ENCODE measurements at regions not wholly inside any gene's neighbourhood (a gene's known extent, or its start where the extent isn't known, plus 50 kb on each side); places are given as distances from the start of the nearest gene placed in this dataset.
A peak's percentile ranks its signal among the peaks of the same experiment; 100 is the strongest.
"Not testable (repeated sequence)": the region's sequence is repeated elsewhere in the genome, so short reads cannot be mapped to it uniquely, and the experiment has no call there.

DNA sequence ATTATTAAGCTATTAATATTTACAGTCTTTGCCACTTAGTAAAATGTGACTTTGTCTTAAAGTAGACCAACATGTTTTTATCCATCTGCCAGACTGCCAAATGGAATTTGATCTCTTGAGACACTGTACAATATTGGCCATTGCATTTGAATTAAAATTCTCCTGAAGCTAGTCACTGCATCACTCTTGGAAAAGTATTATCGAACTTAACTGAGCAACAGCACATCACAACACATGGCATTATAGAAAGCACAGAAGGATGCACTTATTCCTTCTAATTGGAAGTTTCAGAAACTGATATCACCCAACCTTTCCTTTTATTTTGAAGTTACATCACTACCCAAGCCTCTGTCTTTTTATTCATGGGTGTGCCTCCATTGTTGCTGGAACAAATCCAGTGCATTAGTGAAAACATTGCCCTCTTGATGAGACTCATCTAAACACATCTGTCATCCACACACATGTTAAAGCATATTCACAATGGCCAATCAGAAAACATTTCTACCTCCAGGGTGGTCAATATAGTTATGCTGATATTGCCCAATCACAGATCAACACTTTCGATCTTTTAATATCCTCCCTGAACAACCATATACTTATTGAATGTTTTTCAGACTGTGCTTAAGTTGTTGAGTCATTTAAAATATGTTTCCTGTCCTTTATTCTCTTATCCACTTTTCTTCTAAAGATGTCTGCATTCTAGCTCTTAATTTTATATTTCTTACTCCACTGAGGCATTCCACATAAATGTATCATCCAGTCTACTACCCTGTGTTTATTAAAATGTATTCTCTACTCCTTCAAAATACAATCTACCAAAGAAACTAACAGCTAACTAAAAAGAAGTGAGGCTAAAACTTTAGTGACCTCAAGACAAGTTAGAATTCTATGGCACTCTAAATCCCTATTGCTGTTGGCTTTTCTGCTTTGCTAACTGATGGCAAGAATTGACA, 535.0 kb downstream of the RFPL4B start:
- ATAC-seq = no peak
- no peak for DNase-seq (ENCODE audit: low spot score)
- intact Hi-C loops (cut with DNase I) = no loop called here

DNA sequence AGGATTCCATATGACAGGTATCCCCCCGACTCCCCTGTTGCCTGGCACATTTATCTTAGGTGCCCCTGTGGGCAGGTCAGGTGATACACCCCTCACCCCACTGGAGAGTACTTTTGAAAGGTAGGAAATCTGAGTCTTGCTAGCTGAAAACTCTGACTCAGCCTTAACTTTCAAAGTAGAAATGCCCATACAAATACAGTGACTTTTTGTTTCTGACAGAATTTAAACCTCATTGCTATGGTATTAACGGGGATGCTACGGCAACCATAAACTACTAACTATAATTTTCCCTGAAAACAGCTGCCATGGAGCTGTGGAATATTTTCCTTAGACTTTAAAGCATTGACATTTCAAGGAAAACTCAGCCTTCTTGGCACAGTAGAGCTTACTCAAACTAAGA, 536.0 kb downstream of the RFPL4B start:
- DNase-seq (ENCODE audit: low spot score) = no peak
- intact Hi-C loops (cut with DNase I) = no loop called here
- no peak for ATAC-seq

DNA sequence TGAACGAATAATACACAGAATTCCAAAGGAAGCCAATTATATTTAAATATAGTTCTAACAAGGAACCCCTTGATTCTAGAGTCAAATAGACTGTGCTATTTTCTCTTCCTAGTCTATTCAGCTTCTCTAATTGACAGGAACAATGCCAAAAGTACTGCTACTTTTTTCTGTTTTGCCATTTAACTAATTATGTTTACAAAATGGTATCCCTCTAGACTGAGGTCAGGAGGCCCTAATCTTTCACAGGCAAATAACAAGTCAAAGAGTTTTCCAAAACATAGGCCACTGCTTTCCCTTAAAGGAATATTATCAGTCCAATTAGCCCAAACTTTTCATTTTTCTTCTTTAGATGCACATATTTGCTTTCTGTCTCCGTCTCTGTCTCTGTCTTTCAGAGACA, 539.3 kb downstream of the RFPL4B start:
- ATAC-seq (peak; percentile 55), DNase-seq (ENCODE audit: low spot score) (no peak)
- intact Hi-C loops (cut with DNase I) = no loop called here

DNA sequence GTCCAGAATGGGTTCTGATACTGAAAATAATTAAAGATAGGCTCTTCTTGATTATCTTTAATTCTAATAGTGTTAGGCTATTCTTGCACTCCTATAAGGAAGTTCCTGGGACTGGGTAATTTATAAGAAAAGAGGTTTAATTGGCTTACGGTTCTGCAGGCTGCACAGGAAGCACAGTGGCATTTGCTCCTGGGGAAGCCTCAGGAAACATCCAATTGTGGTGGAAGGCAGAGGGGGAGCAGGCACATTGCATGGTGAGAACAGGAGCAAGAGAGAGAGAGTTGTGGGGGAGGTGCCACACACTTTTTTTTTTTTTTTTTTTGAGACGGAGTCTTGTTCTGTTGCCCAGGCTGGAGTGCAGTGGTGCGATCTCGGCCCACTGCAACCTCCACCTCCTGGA, 540.3 kb downstream of the RFPL4B start:
- ATAC-seq; intact Hi-C loops (cut with DNase I); DNase-seq (ENCODE audit: low spot score): not testable (repeated sequence)

DNA sequence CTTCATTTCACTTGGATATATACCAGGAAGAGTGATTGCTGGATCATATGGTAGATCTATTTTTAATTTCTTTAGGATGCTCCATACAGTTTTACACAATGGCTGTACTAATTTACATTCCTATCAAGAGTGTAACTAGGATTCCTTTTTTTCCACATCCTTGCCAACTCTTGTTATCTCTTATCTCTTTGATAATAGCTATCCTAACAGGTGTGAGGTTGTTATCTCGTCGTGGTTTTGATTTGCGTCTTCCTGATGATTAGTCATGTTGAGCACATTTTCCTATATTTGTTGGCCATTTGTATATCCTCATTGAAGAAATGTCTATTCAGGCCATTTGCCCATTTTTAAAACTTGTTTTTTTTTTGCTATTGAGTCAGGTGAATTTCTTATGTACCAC, 552.4 kb downstream of the RFPL4B start:
- ATAC-seq = no peak
- no peak for DNase-seq (ENCODE audit: low spot score)
- intact Hi-C loops (cut with DNase I) = no loop called here

DNA sequence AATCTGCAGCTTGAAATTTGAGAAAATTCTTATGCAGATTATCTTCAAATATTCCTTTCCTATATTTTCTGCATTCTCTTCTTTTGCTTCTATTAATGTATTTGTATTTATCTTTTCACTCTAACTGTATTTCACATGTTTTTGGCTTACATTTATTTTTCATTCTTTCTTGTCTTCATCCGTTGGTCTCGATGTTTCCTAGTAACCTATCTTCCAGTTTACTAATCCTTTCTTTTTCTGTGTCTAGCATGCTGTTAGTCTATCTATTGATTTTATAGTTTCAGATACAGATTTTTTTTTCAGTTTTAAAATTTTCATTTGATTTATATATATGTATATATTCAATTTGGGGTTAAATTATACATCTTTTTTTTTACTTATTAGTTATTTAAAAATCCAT, 556.2 kb downstream of the RFPL4B start:
- DNase-seq (ENCODE audit: low spot score) = no peak
- intact Hi-C loops (cut with DNase I) = no loop called here
- ATAC-seq = no peak

DNA sequence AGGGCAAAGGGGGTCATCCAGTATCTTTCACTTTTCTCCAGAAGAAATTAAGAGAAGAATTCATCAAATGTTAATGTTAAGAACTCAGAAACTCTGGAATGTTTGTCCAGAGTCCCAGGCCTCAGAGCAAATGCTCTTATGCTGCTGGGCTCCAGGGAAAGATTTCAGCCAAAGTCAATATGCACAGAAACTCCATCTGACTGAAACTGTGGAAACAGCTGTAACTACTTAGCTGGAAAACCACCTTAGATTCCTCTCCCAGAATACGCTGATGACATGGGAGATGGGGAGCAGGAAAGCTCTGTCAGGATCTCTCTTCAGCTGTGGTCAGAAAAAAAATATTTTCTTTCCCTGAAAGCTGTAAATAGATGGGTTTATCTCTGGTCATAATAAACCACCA, 559.6 kb downstream of the RFPL4B start:
- DNase-seq (ENCODE audit: low spot score) (no peak), ATAC-seq (peak; percentile 98)
- intact Hi-C loops (cut with DNase I) = no loop called here

DNA sequence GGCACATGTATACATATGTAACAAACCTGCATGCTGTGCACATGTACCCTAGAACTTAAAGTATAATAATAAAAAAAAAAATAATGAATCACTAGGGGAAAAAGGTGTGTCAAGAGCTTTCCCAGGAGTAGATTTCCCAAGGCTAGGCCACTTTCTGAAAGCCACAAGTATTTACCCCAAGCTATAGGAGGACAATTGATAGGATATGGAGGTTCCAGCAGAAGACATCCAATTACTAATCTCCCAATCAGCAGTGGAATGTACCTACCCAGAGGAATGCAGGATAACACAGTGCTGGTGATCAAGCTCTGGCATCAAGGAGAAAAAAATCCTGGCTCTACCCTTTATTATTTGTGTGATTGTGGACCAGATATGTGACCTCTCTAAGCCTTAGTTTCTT, 562.7 kb downstream of the RFPL4B start:
- no peak for ATAC-seq
- intact Hi-C loops (cut with DNase I) = no loop called here
- DNase-seq (ENCODE audit: low spot score) = no peak

DNA sequence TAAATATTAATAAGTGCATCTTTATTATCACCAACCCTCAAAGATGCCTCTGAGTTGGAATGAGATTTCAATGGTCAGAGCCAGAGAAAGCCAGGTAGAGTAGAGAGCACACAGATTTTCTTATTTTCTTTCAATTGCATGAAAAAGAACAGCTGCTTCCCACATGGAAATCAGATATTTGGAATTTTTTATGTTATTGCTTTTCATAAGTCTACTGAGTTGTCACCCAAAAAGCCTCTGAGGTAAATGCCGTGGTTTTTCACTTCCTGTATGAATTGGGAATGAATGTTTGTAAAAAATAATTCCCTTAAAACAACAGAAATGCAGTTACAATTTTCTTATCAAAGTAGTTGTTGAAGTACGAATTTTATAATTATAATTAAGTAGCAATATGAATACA, 563.1 kb downstream of the RFPL4B start:
- intact Hi-C loops (cut with DNase I) = no loop called here
- DNase-seq (ENCODE audit: low spot score) = no peak
- no peak for ATAC-seq

DNA sequence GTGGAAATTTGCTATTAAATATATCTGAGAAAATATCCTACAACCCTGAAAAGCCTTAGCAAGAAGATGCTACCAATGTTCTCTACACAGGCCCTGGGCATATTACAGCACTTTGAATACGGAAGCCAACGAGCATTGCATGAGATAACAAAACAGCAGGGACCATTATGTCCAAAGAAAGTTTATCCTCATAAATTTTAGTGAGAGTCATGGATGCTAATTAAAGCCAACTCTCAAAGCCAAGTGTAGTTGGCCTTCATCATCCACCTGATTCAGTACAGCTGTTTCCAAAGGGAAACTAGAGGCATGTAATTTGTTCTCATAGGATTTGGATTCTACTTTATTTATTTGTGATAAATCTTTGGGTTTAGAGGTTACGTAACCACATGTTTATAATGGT, 564.8 kb downstream of the RFPL4B start:
- intact Hi-C loops (cut with DNase I) = no loop called here
- DNase-seq (ENCODE audit: low spot score) (no peak), ATAC-seq (peak; percentile 81)

DNA sequence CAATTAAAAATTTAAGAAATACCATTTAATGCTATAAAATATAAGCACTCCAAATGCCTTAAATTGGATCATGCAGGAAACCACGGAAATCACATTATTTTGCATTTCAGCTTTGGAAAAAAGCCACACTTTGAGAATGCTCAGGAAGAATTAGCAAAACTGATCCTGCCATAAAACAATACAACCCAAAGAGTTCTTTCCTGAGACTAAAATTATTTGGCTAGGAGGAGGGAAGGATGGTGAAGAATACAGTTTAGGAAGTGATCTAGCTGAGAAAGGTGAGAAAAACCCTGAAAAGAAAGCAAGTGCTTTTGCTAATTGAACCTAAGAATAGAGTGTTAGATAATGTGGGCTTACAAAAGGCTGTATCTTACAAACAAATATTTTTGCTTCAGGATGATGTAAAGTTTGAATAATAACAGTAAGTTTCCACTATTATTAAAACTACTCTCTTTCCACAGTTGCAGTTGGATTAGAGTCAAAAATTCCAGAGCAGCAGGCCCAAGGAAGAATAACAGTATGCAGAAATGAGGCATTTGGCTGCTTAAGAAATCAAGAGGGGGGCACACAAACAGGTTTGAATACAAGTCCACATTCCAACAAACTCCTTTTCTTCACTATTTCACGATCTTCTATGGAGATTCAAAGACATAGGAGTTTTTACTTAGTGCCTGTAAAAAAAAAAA, 565.4 kb downstream of the RFPL4B start:
- ATAC-seq = peak; percentile 56

DNA sequence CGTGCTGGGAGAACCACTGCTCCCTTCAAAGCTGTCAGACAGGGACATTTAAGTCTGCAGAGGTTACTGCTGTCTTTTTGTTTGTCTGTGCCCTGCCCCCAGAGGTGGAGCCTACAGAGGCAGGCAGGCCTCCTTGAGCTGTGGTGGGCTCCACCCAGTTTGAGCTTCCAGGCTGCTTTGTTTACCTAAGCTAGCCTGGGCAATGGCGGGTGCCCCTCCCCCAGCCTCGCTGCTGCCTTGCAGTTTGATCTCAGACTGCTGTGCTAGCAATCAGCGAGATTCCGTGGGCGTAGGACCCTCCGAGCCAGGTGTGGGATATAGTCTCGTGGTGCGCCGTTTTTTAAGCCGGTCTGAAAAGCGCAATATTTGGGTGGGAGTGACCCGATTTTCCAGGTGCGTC, 572.6 kb downstream of the RFPL4B start:
- ATAC-seq; DNase-seq (ENCODE audit: low spot score); intact Hi-C loops (cut with DNase I): not testable (repeated sequence)

More for the DNA sequence above, 565.4 kb downstream of the RFPL4B start:
- intact Hi-C loops (cut with DNase I) = no loop called here
- no peak for DNase-seq (ENCODE audit: low spot score)

DNA sequence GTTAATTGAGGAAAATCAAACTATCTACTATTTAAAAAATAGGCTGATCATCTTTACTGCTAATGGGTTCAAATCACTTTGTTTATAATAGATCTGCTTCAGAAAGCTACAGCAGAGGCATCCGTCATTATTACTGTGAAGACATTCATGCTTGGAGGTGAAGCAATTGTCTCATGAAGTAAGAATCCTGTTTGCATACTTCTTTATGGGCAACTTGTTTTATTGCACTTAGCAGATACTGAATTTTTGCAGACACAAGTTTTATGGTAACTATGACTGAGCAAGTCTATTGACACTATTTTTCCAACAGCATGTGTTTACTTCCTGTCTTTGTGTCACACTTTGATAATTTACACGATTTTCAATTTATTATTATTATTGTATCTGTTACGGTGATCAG, 573.9 kb downstream of the RFPL4B start:
- intact Hi-C loops (cut with DNase I) = no loop called here
- no peak for DNase-seq (ENCODE audit: low spot score)
- no peak for ATAC-seq

DNA sequence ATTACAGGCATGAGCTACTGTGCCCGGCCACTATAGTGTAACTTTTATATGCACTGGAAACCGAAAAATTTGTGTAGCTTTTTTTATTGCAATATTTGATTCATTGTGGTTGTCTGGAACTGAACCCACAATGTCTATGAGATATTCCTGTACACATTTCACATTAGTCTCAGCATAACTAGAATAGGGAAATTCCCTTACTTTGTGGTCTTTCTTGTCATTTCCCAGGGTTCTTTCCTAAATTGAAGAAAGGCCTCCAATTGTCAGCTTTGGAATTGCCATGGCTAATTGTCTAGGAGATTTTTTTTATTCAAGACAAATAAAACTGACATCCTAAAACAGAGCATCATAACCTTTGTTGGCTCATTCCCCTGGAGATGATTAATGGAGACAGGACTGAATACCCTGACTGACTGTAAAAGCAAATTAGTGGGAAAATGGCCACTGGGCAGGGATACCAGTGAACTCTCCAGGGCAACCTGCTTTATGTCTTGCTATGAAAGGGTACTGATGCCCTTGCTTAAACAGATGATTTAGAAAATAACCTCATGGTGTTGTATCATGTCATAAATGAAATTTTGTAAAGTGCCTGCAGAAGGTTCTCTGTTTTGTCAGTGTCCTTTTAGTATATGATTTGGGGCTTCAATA, 576.9 kb downstream of the RFPL4B start:
- DNase-seq (ENCODE audit: low spot score) = no peak
- intact Hi-C loops (cut with DNase I) = no loop called here
- ATAC-seq = no peak

DNA sequence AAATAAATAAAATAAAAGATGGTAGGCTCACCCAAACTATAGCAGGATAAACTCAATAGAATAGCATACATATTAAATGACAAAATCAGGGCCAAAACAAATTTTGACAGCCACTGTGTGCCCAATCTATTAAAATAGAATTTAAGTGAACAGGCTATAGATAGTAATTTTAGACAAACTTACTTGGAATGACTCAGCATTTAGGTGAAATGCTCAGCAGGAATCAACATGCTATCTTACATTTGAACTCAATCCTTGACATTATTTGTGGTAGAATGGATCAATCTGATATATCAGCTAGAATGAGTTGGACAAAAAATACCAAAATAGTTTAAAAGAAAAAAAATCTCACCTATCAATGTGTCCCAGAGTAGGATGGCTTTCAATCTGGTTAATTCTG, 578.6 kb downstream of the RFPL4B start:
- intact Hi-C loops (cut with DNase I) = no loop called here
- ATAC-seq (no peak), DNase-seq (ENCODE audit: low spot score) (no peak)

DNA sequence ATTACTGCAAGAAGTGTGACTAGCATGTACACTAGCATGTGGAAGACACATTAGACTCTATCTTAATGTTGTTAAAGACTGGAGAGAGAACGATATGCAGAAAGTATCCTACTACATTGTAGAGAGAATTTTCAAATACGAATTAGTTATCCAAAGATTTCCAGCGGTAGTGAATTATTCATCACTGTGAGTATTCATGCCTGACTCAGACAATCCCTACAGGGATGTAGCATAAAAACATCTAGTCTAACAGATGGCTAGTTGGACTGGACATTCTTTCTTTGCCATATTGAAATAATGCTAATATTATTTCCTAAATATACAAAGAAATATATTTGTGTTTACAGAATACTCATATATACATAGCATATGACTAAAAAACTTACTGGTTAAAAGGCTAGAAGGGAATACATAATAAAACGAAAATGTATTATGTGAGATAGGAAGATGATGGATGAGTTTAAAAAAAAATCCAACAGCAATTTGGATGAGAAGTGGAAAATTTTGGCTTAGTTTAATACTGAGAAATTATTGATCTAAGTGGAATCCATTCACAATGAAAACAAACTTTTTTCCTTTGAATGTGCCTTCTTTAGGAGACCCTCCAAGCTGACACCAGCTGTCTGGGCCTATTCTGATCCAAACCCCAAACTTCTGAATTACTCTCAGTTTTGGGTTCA, 580.7 kb downstream of the RFPL4B start:
- no peak for DNase-seq (ENCODE audit: low spot score)
- intact Hi-C loops (cut with DNase I) = no loop called here
- ATAC-seq = no peak

DNA sequence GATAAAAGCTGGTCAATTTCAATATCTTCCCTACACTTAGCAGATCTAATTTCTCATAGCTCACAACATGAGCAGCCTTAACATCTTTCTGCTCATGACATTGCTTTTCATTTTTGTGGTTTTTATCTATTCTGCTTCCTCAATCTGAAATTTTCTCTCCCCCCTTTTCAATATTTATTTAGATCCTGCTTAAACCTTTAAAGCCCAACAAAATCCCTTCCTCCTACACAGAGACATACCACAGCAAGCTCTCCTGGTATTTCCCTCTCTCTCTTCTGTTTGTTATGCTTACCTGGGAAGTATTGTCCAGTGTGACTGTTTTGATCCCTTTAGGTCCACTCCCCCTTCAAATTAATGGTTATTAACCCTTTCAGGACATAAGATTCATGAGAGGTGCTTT, 582.5 kb downstream of the RFPL4B start:
- ATAC-seq = no peak
- DNase-seq (ENCODE audit: low spot score) = no peak
- intact Hi-C loops (cut with DNase I) = no loop called here

DNA sequence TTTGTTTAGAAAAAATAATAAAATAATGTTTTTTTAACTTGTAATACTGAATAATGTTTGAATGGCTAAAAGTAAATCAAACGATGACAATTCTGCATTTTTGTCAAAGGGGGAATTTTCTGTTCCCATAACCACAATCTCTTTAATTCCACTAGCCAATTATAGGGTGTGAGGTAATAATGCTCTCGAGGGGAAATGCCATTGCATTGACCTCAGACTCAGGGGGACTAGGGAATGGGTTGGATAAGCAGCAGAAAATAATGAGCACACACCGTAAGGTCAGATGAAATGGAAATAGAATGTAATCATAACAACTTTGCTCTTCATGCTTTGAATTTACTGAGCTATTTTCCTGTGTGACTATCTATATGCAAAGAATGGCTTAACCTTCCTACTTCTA, 584.7 kb downstream of the RFPL4B start:
- no peak for DNase-seq (ENCODE audit: low spot score)
- intact Hi-C loops (cut with DNase I) = no loop called here
- ATAC-seq = peak; percentile 45

DNA sequence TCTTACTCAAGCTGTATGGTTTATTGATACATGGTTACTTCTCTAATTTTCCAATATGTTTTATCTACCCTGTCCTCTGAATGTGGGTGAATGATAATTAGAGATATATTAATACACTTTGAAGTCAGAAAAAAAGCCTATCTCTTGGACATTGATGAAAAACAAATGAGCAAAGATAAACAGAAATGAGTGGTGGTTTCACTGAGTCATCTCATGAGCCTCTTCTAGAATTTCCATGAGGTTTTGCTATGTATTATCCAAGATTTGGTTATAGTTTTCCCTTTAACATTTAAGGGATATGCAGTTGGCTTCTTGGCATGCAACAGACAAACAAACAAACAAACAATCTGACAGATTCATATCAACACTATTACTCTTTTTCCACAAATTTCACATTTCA, 586.8 kb downstream of the RFPL4B start:
- intact Hi-C loops (cut with DNase I) = no loop called here
- no peak for ATAC-seq
- DNase-seq (ENCODE audit: low spot score) = no peak
